ENCODE measurements at regions not wholly inside any gene's neighbourhood (a gene's known extent, or its start where the extent isn't known, plus 50 kb on each side); places are given as distances from the start of the nearest gene placed in this dataset.

DNA sequence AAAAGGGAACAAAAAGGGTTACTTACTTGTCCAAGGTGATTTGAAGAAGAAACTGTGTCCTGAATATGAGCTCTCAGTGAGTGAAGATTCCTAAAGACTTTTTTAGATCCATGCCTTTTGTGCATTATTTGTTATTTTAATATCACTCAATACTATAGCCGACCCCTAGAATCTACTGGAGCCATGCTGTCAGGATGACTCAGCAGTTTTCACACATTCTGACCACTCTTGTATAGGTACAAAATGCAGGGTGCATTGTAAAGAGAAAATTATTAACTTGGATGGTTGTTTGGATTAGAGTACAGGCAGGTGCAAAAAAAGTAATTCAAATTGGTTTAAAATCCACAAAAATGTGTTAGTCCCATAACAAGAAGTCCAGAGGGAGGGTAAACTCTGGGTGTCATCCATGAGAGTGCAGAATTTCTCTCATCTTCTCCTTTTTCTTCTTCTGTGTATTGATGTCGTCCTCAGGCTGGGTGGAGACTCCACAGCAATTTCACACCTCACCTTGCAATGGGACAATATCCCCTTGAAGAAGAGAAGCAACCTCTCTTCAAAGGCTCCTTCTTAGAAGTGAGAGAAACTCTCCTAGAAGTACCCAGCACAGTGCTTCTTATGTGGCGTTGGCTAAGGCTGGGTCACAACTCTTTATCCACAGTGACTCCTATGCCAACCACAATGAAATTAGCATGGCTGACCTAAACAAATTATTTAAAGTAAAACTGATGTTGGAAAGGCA, 75.6 kb downstream of the AKR1C4 start:
- TF ChIP-seq, protein P1, sequence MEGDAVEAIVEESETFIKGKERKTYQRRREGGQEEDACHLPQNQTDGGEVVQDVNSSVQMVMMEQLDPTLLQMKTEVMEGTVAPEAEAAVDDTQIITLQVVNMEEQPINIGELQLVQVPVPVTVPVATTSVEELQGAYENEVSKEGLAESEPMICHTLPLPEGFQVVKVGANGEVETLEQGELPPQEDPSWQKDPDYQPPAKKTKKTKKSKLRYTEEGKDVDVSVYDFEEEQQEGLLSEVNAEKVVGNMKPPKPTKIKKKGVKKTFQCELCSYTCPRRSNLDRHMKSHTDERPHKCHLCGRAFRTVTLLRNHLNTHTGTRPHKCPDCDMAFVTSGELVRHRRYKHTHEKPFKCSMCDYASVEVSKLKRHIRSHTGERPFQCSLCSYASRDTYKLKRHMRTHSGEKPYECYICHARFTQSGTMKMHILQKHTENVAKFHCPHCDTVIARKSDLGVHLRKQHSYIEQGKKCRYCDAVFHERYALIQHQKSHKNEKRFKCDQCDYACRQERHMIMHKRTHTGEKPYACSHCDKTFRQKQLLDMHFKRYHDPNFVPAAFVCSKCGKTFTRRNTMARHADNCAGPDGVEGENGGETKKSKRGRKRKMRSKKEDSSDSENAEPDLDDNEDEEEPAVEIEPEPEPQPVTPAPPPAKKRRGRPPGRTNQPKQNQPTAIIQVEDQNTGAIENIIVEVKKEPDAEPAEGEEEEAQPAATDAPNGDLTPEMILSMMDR (IDR thresholded peaks at IDR 0.05): no peak
- H3K36me3 Mint-ChIP-seq (ENCODE audit: low read depth): no peaks in the 10 kb centered on the region
- Histone ChIP-seq H3K36me3 (ENCODE audit: insufficient read depth, low read length) (peaks cover 8% of the 10 kb centered on the region), H3K27me3 (ENCODE audit: control insufficient read depth in 1 of 2, insufficient read depth in 2 of 2, low read length in 2 of 2) (no peaks in the 10 kb centered on the region), H3K4me1 (ENCODE audit: insufficient read depth, low read length) (peaks cover 4% of the 10 kb centered on the region), H3K27ac (ENCODE audit: low read depth in 1 of 2, low read length in 2 of 2) (no peak overlapping the region), H3K9me3 (ENCODE audit: control insufficient read depth in 1 of 2, insufficient read depth in 1 of 2, low read length in 2 of 2) (no peaks in the 10 kb centered on the region), H3K4me3 (ENCODE audit: low read length) (no peak overlapping the region)
- H3K4me3 Mint-ChIP-seq: no peak overlapping the region
- intact Hi-C loops (cut with DNase I, micrococcal nuclease): no loop called here
- H3K9me3 Mint-ChIP-seq: no peaks in the 10 kb centered on the region
- H3K27ac Mint-ChIP-seq: no peak overlapping the region
- DNase-seq: no peak
- ATAC-seq (ENCODE audit: poor library complexity): no peak
- ChIA-PET POLR2A (no interaction called here), CTCF (interaction anchor here (1.0 to 1.5 kb wide), 2 partner anchors 12 to 13 kb away, joined by 3 to 4 read pairs; no protein-coding TSS in a partner anchor)
- H3K4me1 Mint-ChIP-seq (ENCODE audit: low read depth): no peaks in the 10 kb centered on the region
- no peaks in the 10 kb centered on the region for H3K27me3 Mint-ChIP-seq

DNA sequence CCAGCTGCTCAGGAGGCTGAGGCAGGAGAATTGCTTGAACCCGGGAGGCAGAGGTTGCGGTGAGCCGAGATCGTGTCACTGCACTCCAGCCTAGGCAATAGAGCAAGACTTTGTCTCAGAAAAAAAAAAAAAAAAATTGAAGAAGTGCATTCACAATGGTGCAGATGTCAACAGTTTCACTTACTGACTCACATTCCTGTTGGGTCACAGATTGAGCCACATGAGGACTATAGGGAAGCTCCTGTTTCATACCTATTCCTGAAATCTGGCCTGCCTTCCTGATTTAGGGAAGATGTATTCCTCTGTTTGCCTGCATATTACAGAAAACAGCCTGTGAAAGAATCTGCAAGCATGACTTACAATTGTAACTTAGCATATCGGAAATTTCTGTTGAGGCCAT, 78.2 kb downstream of the AKR1C4 start:
- CTCF ChIA-PET: no interaction called here
- no peaks in the 10 kb centered on the region for H3K36me3 Mint-ChIP-seq (ENCODE audit: low read depth)

DNA sequence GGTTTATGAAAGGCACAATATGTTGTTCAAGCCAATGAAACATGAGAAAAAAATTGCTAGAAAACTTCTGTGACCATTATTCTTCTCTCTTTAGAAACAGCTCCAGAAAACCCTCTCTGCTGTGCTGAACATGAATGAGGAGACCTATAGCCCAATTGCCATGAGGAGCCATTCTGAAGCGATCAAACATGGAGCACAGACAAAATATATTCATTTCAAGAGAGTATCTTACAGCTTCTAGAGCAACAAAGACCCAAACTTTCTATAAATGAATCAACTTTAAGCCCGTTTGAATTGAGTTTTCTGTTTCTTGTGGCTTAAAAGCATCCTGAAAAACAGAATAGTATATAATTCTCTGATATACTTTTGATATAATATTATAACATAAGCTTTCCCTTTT, 83.4 kb upstream of the UCN3 start:
- no peak overlapping the region for H3K4me3 ChIP-seq (ENCODE audit: low read length)
- Mint-ChIP-seq H3K36me3 (ENCODE audit: low read depth) (no peaks in the 10 kb centered on the region), H3K27ac (no peak overlapping the region), H3K4me1 (ENCODE audit: low read depth) (peaks cover 18% of the 10 kb centered on the region), H3K4me3 (no peak overlapping the region), H3K9me3 (no peaks in the 10 kb centered on the region), H3K27me3 (no peaks in the 10 kb centered on the region)
- TF ChIP-seq, protein P1 (IDR thresholded peaks at IDR 0.05): no peak
- H3K27ac ChIP-seq (ENCODE audit: low read depth in 1 of 2, low read length in 2 of 2): no peak overlapping the region
- ChIA-PET CTCF (interaction anchor here (3.8 to 4.2 kb wide), 2 partner anchors 12 to 432 kb away, joined by 14 to 18 read pairs; no protein-coding TSS in a partner anchor), POLR2A (no interaction called here)
- H3K9me3 ChIP-seq (ENCODE audit: control insufficient read depth in 1 of 2, insufficient read depth in 1 of 2, low read length in 2 of 2): no peaks in the 10 kb centered on the region
- ATAC-seq (ENCODE audit: poor library complexity) (no peak), DNase-seq (no peak)
- peaks cover 16% of the 10 kb centered on the region for H3K4me1 ChIP-seq (ENCODE audit: insufficient read depth, low read length)
- H3K36me3 ChIP-seq (ENCODE audit: insufficient read depth, low read length): peaks cover 12% of the 10 kb centered on the region
- H3K27me3 ChIP-seq (ENCODE audit: control insufficient read depth in 1 of 2, insufficient read depth in 2 of 2, low read length in 2 of 2): no peaks in the 10 kb centered on the region
- intact Hi-C loops (cut with DNase I, micrococcal nuclease): loop anchor here in 1 of 2 experiments (5.0 kb wide), 1 partner anchor 264 kb away; no protein-coding TSS in a partner anchor

More for the DNA sequence above, 78.2 kb downstream of the AKR1C4 start:
- H3K27me3 ChIP-seq (ENCODE audit: control insufficient read depth in 1 of 2, insufficient read depth in 2 of 2, low read length in 2 of 2): no peaks in the 10 kb centered on the region
- Mint-ChIP-seq H3K27me3 (no peaks in the 10 kb centered on the region), H3K4me3 (no peak overlapping the region), H3K27ac (no peak overlapping the region), H3K4me1 (ENCODE audit: low read depth) (no peaks in the 10 kb centered on the region), H3K9me3 (no peaks in the 10 kb centered on the region)
- peaks cover 12% of the 10 kb centered on the region for H3K36me3 ChIP-seq (ENCODE audit: insufficient read depth, low read length)
- intact Hi-C loops (cut with DNase I, micrococcal nuclease): loop anchor here in 1 of 2 experiments (5.0 kb wide), 1 partner anchor 177 kb away; no protein-coding TSS in a partner anchor
- POLR2A ChIA-PET: no interaction called here
- TF ChIP-seq, protein P1 (IDR thresholded peaks at IDR 0.05): no peak
- no peak overlapping the region for H3K4me3 ChIP-seq (ENCODE audit: low read length)
- H3K9me3 ChIP-seq (ENCODE audit: control insufficient read depth in 1 of 2, insufficient read depth in 1 of 2, low read length in 2 of 2): no peaks in the 10 kb centered on the region
- H3K4me1 ChIP-seq (ENCODE audit: insufficient read depth, low read length): peaks cover 4% of the 10 kb centered on the region
- H3K27ac ChIP-seq (ENCODE audit: low read depth in 1 of 2, low read length in 2 of 2): no peak overlapping the region
- no peak for ATAC-seq (ENCODE audit: poor library complexity)
- peak in 2 of 14 experiments; percentile 29 to 33 for DNase-seq

Data from CD4-positive, alpha-beta T cell (primary cell).